K562 (cell line): ENCODE measurements at regions not wholly inside any gene's neighbourhood (a gene's known extent, or its start where the extent isn't known, plus 50 kb on each side); places are given as distances from the start of the nearest gene placed in this dataset.

Experiments used
- ATAC-seq: fragments of 200-7000 bp; cut with Tn5 transposase; 3 replicates; pipeline ENCODE4 v1.9.1; 2020; ENCODE audit warnings: moderate library complexity
- BruUV-seq: library from RNA; stranded (reverse); fragments of 400-500 nt; replicated peaks from 2 replicates; lab custom pipeline; 2021; lab: Mats Ljungman, UMichigan
- CTCF ChIA-PET: fragments of 300-600 bp; formaldehyde crosslinking; extraction: SDS; loops from one replicate; lab custom pipeline; 2021; ENCODE audit warnings: low intra/inter-chr PET ratio; lab: Yijun Ruan, JAX
- POLR2A ChIA-PET: fragments of 300-600, 350-650 bp; sonication (Branson Sonifier 250); formaldehyde crosslinking; extraction: SDS; loops from one replicate; lab custom pipeline; 2021; ENCODE audit warnings: antibody characterized with exemption, inconsistent platforms; lab: Yijun Ruan, JAX
- DNase-seq, 4 experiments: peaks; one replicate each; pipeline versions ENCODE4 v3.0.0 to v3.0.0-alpha.2; 2011 to 2018; ENCODE audit warnings: low spot score in 3 of 4, mixed read lengths in 3 of 4; ENCODE audit errors: extremely low read depth in 1 of 4
- FAIRE-seq: peaks from 2 replicates; lab custom pipeline; 2011; peaks lifted over from hg19 to GRCh38; lab: Jason Lieb, UNC
- H2AFZ ChIP-seq: 2 replicates; pipeline ENCODE4 v1.6.0; 2011; ENCODE audit warnings: low read depth, low read length, control low read depth, inconsistent platforms
- H3K27ac ChIP-seq: fragments of 200-600 bp; 3 replicates; pipeline ENCODE4 v1.8.0; 2011; ENCODE audit warnings: low read depth, mild to moderate bottlenecking, control low read depth, inconsistent platforms, low read length, moderate library complexity, mixed read lengths; ENCODE audit errors: extremely low read depth
- H3K27me3 ChIP-seq, 2 experiments: fragments of 300-600 bp in 1 of 2; 2 replicates in 1 of 2; 3 replicates in 1 of 2; pipeline versions ENCODE4 v1.6.0 to v1.8.0; 2011; ENCODE audit warnings: inconsistent platforms in 2 of 2, low read length in 2 of 2, mild to moderate bottlenecking in 1 of 2, mixed read lengths in 1 of 2, moderate library complexity in 1 of 2; ENCODE audit not compliant: control insufficient read depth in 2 of 2, insufficient read depth in 2 of 2
- H3K36me3 ChIP-seq: fragments of 300-600 bp; 3 replicates; pipeline ENCODE4 v1.8.0; 2011; ENCODE audit warnings: mild to moderate bottlenecking, low read length, inconsistent platforms; ENCODE audit not compliant: control insufficient read depth, insufficient read depth
- H3K4me1 ChIP-seq, 2 experiments: fragments of 200-600 bp in 1 of 2; replicated peaks in 1 of 2; 2 replicates in 1 of 2; 3 replicates in 1 of 2; pipeline versions ENCODE4 v1.5.1 to v1.8.0; 2011; ENCODE audit warnings: inconsistent platforms in 2 of 2, low read length in 2 of 2, mild to moderate bottlenecking in 1 of 2, mixed read lengths in 1 of 2, moderate library complexity in 1 of 2; ENCODE audit not compliant: control insufficient read depth in 2 of 2, insufficient read depth in 2 of 2
- H3K4me2 ChIP-seq: 2 replicates; pipeline ENCODE4 v1.6.1; 2011; ENCODE audit warnings: low read length, control low read depth, inconsistent platforms, mixed read lengths; ENCODE audit not compliant: insufficient read depth
- H3K4me3 ChIP-seq: fragments of 200-600 bp; sonication (generic), shearing (Covaris generic); 2 replicates; pipeline ENCODE4 v1.5.1; 2016; ENCODE audit warnings: control low read depth, inconsistent platforms
- H3K79me2 ChIP-seq: fragments of 200-600 bp; 3 replicates; pipeline ENCODE4 v1.8.0; 2011; ENCODE audit warnings: low read length, inconsistent platforms; ENCODE audit not compliant: control insufficient read depth, insufficient read depth
- H3K9ac ChIP-seq, 2 experiments: 2 replicates each; pipeline versions ENCODE4 v1.6.0 to v1.6.1; 2011; ENCODE audit warnings: low read depth in 2 of 2, low read length in 2 of 2, control low read depth in 1 of 2, inconsistent platforms in 1 of 2, mild to moderate bottlenecking in 1 of 2, mixed read lengths in 1 of 2; ENCODE audit not compliant: insufficient read depth in 1 of 2
- H3K9me1 ChIP-seq: one replicate; pipeline ENCODE4 v1.6.0; 2011; ENCODE audit warnings: inconsistent platforms, mild to moderate bottlenecking, low read length, moderate library complexity; ENCODE audit not compliant: control insufficient read depth, insufficient read depth
- H3K9me3 ChIP-seq: replicated peaks from 2 replicates; pipeline ENCODE4 v1.5.1; 2011; ENCODE audit warnings: low read depth, low read length, inconsistent platforms; ENCODE audit not compliant: control insufficient read depth, insufficient read depth
- H4K20me1 ChIP-seq: replicated peaks from 2 replicates; pipeline ENCODE4 v1.6.1; 2011; ENCODE audit warnings: low read length, inconsistent platforms, mixed read lengths; ENCODE audit not compliant: control insufficient read depth, insufficient read depth
- HDAC3 ChIP-seq: fragments of 450-650 bp; IDR thresholded peaks from 2 replicates; pipeline ENCODE4 v1.6.1; 2018; ENCODE audit warnings: borderline replicate concordance, mild to moderate bottlenecking, moderate library complexity; ENCODE audit not compliant: partially characterized antibody
- JUND ChIP-seq, 2 experiments: IDR thresholded peaks; 2 replicates in 1 of 2; 3 replicates in 1 of 2; pipeline ENCODE4 v1.6.1; 2011; ENCODE audit warnings: borderline replicate concordance in 2 of 2, low read depth in 2 of 2, low read length in 2 of 2, improper control_type of control experiment in 1 of 2, missing biosample characterization in 1 of 2, missing genetic modification characterization in 1 of 2, missing genetic modification reagents in 1 of 2
- L3MBTL2 ChIP-seq: fragments of 450-650 bp; IDR thresholded peaks from 2 replicates; pipeline ENCODE4 v1.6.1; 2016; ENCODE audit warnings: mild to moderate bottlenecking, moderate library complexity
- LCOR ChIP-seq: sonication (generic); formaldehyde crosslinking; IDR thresholded peaks from 2 replicates; pipeline ENCODE4 v1.8.0; 2022; ENCODE audit warnings: mild to moderate bottlenecking, missing genetic modification reagents
- RCOR1 ChIP-seq, 2 experiments: IDR thresholded peaks; 2 replicates each; pipeline ENCODE4 v1.6.1; 2012; ENCODE audit warnings: low read depth in 2 of 2, low read length in 2 of 2, borderline replicate concordance in 1 of 2, improper control_type of control experiment in 1 of 2
- SP2 ChIP-seq: IDR thresholded peaks from 2 replicates; pipeline ENCODE4 v1.6.1; 2011; ENCODE audit warnings: mild to moderate bottlenecking, low read depth, low read length, moderate library complexity; ENCODE audit not compliant: poor library complexity, severe bottlenecking; ENCODE audit errors: extremely low read depth
- ZBED1 ChIP-seq: IDR thresholded peaks from 2 replicates; pipeline ENCODE4 v1.6.1; 2014
- ZNF354B ChIP-seq: fragments of 250-450 bp; sonication (Bioruptor Pico); IDR thresholded peaks from 2 replicates; pipeline ENCODE4 v1.4.0; 2020
- ZNF764 ChIP-seq: fragments of 250-450 bp; sonication (Bioruptor Pico); IDR thresholded peaks from 2 replicates; pipeline ENCODE4 v1.4.0; 2020; ENCODE audit warnings: low read depth, mild to moderate bottlenecking, moderate library complexity
- WGBS: fragments of 100-300 bp; shearing (Covaris generic); methylation state at CpG from one replicate; pipeline ENCODE4 v1.1.6; 2016; ENCODE audit warnings: low coverage, mixed read lengths; ENCODE audit not compliant: insufficient coverage; ENCODE audit errors: missing lambda C conversion rate; 5-methylcytosine and 5-hydroxymethylcytosine counted together
- in situ Hi-C: fragments of 300-500 bp; cut with MboI; formaldehyde crosslinking; loops from 4 replicates; pipeline ENCODE4 v1.15.0; 2018; ENCODE audit warnings: inconsistent platforms, mixed read lengths
- intact Hi-C: fragments of 100-400 bp; cut with micrococcal nuclease; formaldehyde crosslinking; loops from 2 replicates; pipeline ENCODE4 v1.14.2; 2022

- H3K4me1 ChIP-seq: no peaks in the 10 kb centered on the region
- in situ Hi-C loops (no loop called here), intact Hi-C loops (no loop called here)
- H3K79me2 ChIP-seq: no peaks in the 10 kb centered on the region
- TF ChIP-seq HDAC3 (no peak), ZNF354B (CRISPR knock-in tag) (no peak), ZBED1 (no peak), L3MBTL2 (no peak), RCOR1 (IDR thresholded peaks at IDR 0.05; ENCODE audit: borderline replicate concordance in 1 of 2, low read depth in 2 of 2, low read length in 2 of 2) (no peak), ZNF764 (CRISPR knock-in tag) (no peak), JUND (IDR thresholded peaks at IDR 0.05; ENCODE audit: borderline replicate concordance, low read depth, low read length) (no peak), JUND (tag; IDR thresholded peaks at IDR 0.05; ENCODE audit: borderline replicate concordance, low read depth, low read length) (no peak), LCOR (no peak), SP2 (no peak)
- no peak overlapping the region for H2AFZ ChIP-seq
- H3K27ac ChIP-seq: no peak overlapping the region
- H3K9me1 ChIP-seq: no peaks in the 10 kb centered on the region
- POLR2A ChIA-PET: no interaction called here
- FAIRE-seq: no peak
- H3K27me3 ChIP-seq: no peaks in the 10 kb centered on the region
- no peaks in the 10 kb centered on the region for H3K36me3 ChIP-seq
- 4% methylated on average over 3 of the region's 3 CpGs for WGBS
- H3K9me3 ChIP-seq: no peaks in the 10 kb centered on the region; the same call in none of the 2 replicates
- H3K4me3 ChIP-seq: no peak overlapping the region
- no peak overlapping the region for H3K9ac ChIP-seq
- H3K4me2 ChIP-seq: no peak overlapping the region
- CTCF ChIA-PET: no interaction called here
- no peaks in the 10 kb centered on the region for H4K20me1 ChIP-seq
- no TSS peak for BruUV-seq
- no peak for DNase-seq
- ATAC-seq: no peak
Measured at GRCh38 chr2:180405520-180405919, 398.4 kb upstream of the CWC22 start.
